Stomach (tissue), 4 donors: ENCODE measurements at regions not wholly inside any gene's neighbourhood (a gene's known extent, or its start where the extent isn't known, plus 50 kb on each side); places are given as distances from the start of the nearest gene placed in this dataset.

Source experiments
- CTCF ChIP-seq, 7 experiments: fragments of 450-650 bp in 4 of 7; fragments of 200-600 bp in 3 of 7; sonication (generic) in 3 of 7; IDR thresholded peaks; one replicate each; pipeline ENCODE4 v1.5.1; 2016 to 2019; ENCODE audit warnings: antibody characterized with exemption in 7 of 7, control low read depth in 2 of 7, mild to moderate bottlenecking in 1 of 7
- EP300 ChIP-seq: sonication (generic); formaldehyde crosslinking; IDR thresholded peaks from one replicate; pipeline ENCODE4 v1.6.1; 2017; ENCODE audit warnings: antibody characterized with exemption

- TF ChIP-seq EP300 (no peak), CTCF (IDR thresholded peaks at IDR 0.05) (peak in 1 of 7 experiments; percentile 3)
These were observed 113.0 kb downstream of the ERMARD start for GRCh38 chr6:169864148-169865020.
